Tibial artery (tissue), 4 donors: ENCODE measurements at regions not wholly inside any gene's neighbourhood (a gene's known extent, or its start where the extent isn't known, plus 50 kb on each side); places are given as distances from the start of the nearest gene placed in this dataset.

ENCODE experiments used
- DNase-seq, 2 donors: peaks; one replicate each; pipeline ENCODE4 v3.0.0-alpha.2; 2019
- H3K27ac ChIP-seq, 2 donors: fragments of 200-600 bp; sonication (generic) in 1 of 2; 1 replicate in 1 of 2; 2 replicates in 1 of 2; pipeline ENCODE4 v1.5.1; 2018 to 2019; ENCODE audit warnings: mild to moderate bottlenecking in 1 of 2
- H3K27me3 ChIP-seq, 2 donors: fragments of 200-600 bp; sonication (generic) in 1 of 2; one replicate each; pipeline versions ENCODE4 v1.5.1 to v1.6.0; 2016 to 2019
- H3K36me3 ChIP-seq, 3 donors: fragments of 200-600 bp; sonication (generic) in 2 of 3; one replicate each; pipeline ENCODE4 v1.5.1; 2016 to 2019; ENCODE audit warnings: mild to moderate bottlenecking in 2 of 3
- H3K4me1 ChIP-seq, 4 donors: fragments of 200-600 bp; sonication (generic) in 2 of 4; 1 replicate in 3 of 4; 2 replicates in 1 of 4; pipeline ENCODE4 v1.5.1; 2016 to 2019
- H3K4me3 ChIP-seq, 2 donors: fragments of 200-600 bp; sonication (generic) in 1 of 2; 1 replicate in 1 of 2; 2 replicates in 1 of 2; pipeline ENCODE4 v1.5.1; 2018 to 2019; ENCODE audit warnings: mild to moderate bottlenecking in 2 of 2
- H3K9me3 ChIP-seq, 3 donors: fragments of 200-600 bp; sonication (generic) in 1 of 3; one replicate each; pipeline ENCODE4 v1.5.1; 2016 to 2019
- CTCF ChIP-seq, 2 experiments: fragments of 200-600 bp in 1 of 2; fragments of 450-650 bp in 1 of 2; IDR thresholded peaks; one replicate each; pipeline ENCODE4 v1.5.1; 2017 to 2019; ENCODE audit warnings: antibody characterized with exemption in 2 of 2, mild to moderate bottlenecking in 1 of 2, moderate library complexity in 1 of 2
- intact Hi-C: fragments of 100-400 bp; cut with DNase I; formaldehyde crosslinking; loops from one replicate; pipeline ENCODE4 v1.15.0; 2023; ENCODE audit warnings: low total_unique reads

- H3K27me3 ChIP-seq: no peaks in the 10 kb centered on the region
- no peaks in the 10 kb centered on the region for H3K4me1 ChIP-seq
- no peak overlapping the region for H3K4me3 ChIP-seq
- no peak for TF ChIP-seq CTCF (IDR thresholded peaks at IDR 0.05)
- no peak overlapping the region for H3K27ac ChIP-seq
- intact Hi-C loops: no loop called here
- no peaks in the 10 kb centered on the region for H3K9me3 ChIP-seq
- DNase-seq: no peak
- no peaks in the 10 kb centered on the region for H3K36me3 ChIP-seq
Observed at GRCh38 chr4:170230242-170230641, 140.5 kb upstream of the AADAT start.

GRCh38 chr4:170229006-170229405, 139.2 kb upstream of the AADAT start:
- Histone ChIP-seq H3K4me1 (no peaks in the 10 kb centered on the region), H3K36me3 (no peaks in the 10 kb centered on the region), H3K4me3 (no peak overlapping the region), H3K9me3 (no peaks in the 10 kb centered on the region), H3K27ac (no peak overlapping the region), H3K27me3 (no peaks in the 10 kb centered on the region)
- no peak for DNase-seq
- no peak for TF ChIP-seq CTCF (IDR thresholded peaks at IDR 0.05)
- intact Hi-C loops: no loop called here

GRCh38 chr4:170227928-170228327, 138.2 kb upstream of the AADAT start:
- no peaks in the 10 kb centered on the region for H3K27me3 ChIP-seq
- intact Hi-C loops: no loop called here
- no peak overlapping the region for H3K4me3 ChIP-seq
- H3K9me3 ChIP-seq: no peaks in the 10 kb centered on the region
- no peak for DNase-seq
- TF ChIP-seq CTCF (IDR thresholded peaks at IDR 0.05): no peak
- H3K4me1 ChIP-seq: no peaks in the 10 kb centered on the region
- H3K36me3 ChIP-seq: no peaks in the 10 kb centered on the region
- H3K27ac ChIP-seq: no peak overlapping the region

- no peak for DNase-seq
- no peak overlapping the region for H3K27ac ChIP-seq
- H3K9me3 ChIP-seq: peaks cover 0 to 5% (median 5%) of the 10 kb centered on the region in 3 donors
- no peaks in the 10 kb centered on the region for H3K4me1 ChIP-seq
- H3K36me3 ChIP-seq: no peaks in the 10 kb centered on the region
- TF ChIP-seq CTCF (IDR thresholded peaks at IDR 0.05): no peak
- no peak overlapping the region for H3K4me3 ChIP-seq
- intact Hi-C loops: no loop called here
- no peaks in the 10 kb centered on the region for H3K27me3 ChIP-seq
Observed at GRCh38 chr4:170226288-170226687, 136.5 kb upstream of the AADAT start.

- no peak for DNase-seq
- Histone ChIP-seq H3K27ac (no peak overlapping the region), H3K9me3 (peaks cover 0 to 16% (median 15%) of the 10 kb centered on the region in 3 donors), H3K4me3 (no peak overlapping the region), H3K4me1 (no peaks in the 10 kb centered on the region), H3K36me3 (no peaks in the 10 kb centered on the region), H3K27me3 (no peaks in the 10 kb centered on the region)
- TF ChIP-seq CTCF (IDR thresholded peaks at IDR 0.05): no peak
- intact Hi-C loops: no loop called here
Observed at GRCh38 chr4:170214731-170215130, 125.0 kb upstream of the AADAT start.

- Histone ChIP-seq H3K27ac (no peak overlapping the region), H3K4me3 (no peak overlapping the region), H3K27me3 (no peaks in the 10 kb centered on the region), H3K36me3 (no peaks in the 10 kb centered on the region), H3K4me1 (no peaks in the 10 kb centered on the region), H3K9me3 (peaks cover 0 to 16% (median 15%) of the 10 kb centered on the region in 3 donors)
- intact Hi-C loops: no loop called here
- no peak for TF ChIP-seq CTCF (IDR thresholded peaks at IDR 0.05)
- no peak for DNase-seq
Observed at GRCh38 chr4:170214101-170214500, 124.3 kb upstream of the AADAT start.
